ENCODE measurements at regions not wholly inside any gene's neighbourhood (a gene's known extent, or its start where the extent isn't known, plus 50 kb on each side); places are given as distances from the start of the nearest gene placed in this dataset.

DNA sequence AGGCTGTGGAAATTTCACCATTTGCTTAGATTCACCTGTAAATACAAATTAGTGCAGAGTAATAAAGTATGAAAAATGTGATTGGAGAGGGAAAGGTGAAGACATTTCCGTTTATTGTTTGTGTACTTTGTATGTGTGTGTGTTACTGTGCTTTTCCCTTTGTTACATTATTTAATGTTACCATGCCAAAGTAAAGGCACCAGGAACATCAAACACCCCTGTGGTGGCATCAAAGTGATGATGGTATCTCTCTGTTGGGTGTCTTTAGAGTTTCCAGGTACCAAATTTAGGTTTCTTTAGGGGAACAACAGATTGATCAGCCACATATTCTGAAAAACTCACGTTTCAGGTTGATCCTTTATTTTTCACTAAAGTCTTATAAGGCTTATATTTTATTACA lies 189.0 kb upstream of the FBXO33 start:
- no peak for TF ChIP-seq POLR2AphosphoS5 (IDR thresholded peaks at IDR 0.05)
- TF ChIP-seq POLR2A (IDR thresholded peaks at IDR 0.05), result no peak
- no peak for TF ChIP-seq CTCF (IDR thresholded peaks at IDR 0.05)
- TF ChIP-seq EP300 (IDR thresholded peaks at IDR 0.05), result no peak
- WGBS, 5 donors, result 59 to 68% (median 65%) methylated on average over 2 of the region's 2 CpGs

GRCh38 chr14:39617537-39617936 lies 185.3 kb upstream of the FBXO33 start:
- Histone ChIP-seq H3K27ac (no peak overlapping the region), H3K4me3 (no peak overlapping the region), H3K36me3 (no peaks in the 10 kb centered on the region), H3K27me3 (no peaks in the 10 kb centered on the region), H3K9me3 (peaks cover 0 to 13% (median 8%) of the 10 kb centered on the region in 4 donors), H3K4me1 (no peaks in the 10 kb centered on the region)
- TF ChIP-seq EP300 (IDR thresholded peaks at IDR 0.05), result no peak
- TF ChIP-seq CTCF (IDR thresholded peaks at IDR 0.05), result no peak
- no peak for TF ChIP-seq POLR2A (IDR thresholded peaks at IDR 0.05)
- intact Hi-C loops (cut with DNase I; ENCODE audit: low total_unique reads), result no loop called here
- 80 to 100% (median 88%) methylated on average over 1 of the region's 1 CpG for WGBS, 5 donors
- no peak for DNase-seq

More for the DNA sequence above, 189.0 kb upstream of the FBXO33 start:
- Histone ChIP-seq H3K9me3 (peaks cover 0 to 25% (median 11%) of the 10 kb centered on the region in 4 donors), H3K36me3 (no peaks in the 10 kb centered on the region), H3K27me3 (no peaks in the 10 kb centered on the region), H3K4me1 (no peaks in the 10 kb centered on the region), H3K27ac (no peak overlapping the region), H3K4me3 (no peak overlapping the region)
- intact Hi-C loops (cut with DNase I; ENCODE audit: low total_unique reads), result no loop called here
- peak in 1 of 2 donors; percentile 10 for DNase-seq

- TF ChIP-seq POLR2AphosphoS5 (IDR thresholded peaks at IDR 0.05), result no peak
- no peak for TF ChIP-seq EP300 (IDR thresholded peaks at IDR 0.05)
- TF ChIP-seq CTCF (IDR thresholded peaks at IDR 0.05), result no peak
- TF ChIP-seq POLR2A (IDR thresholded peaks at IDR 0.05), result no peak
- no peak for DNase-seq
- intact Hi-C loops (cut with DNase I; ENCODE audit: low total_unique reads), result no loop called here
- no peaks in the 10 kb centered on the region for H3K27me3 ChIP-seq
- H3K27ac ChIP-seq, result no peak overlapping the region
- WGBS, 5 donors, result 60 to 71% (median 62%) methylated on average over 2 of the region's 2 CpGs
- H3K9me3 ChIP-seq, result peaks cover 0 to 15% (median 3%) of the 10 kb centered on the region in 4 donors
- H3K4me1 ChIP-seq, result no peaks in the 10 kb centered on the region
- H3K36me3 ChIP-seq, result no peaks in the 10 kb centered on the region
- H3K4me3 ChIP-seq, result no peak overlapping the region
Measured at GRCh38 chr14:39615352-39615751, 183.1 kb upstream of the FBXO33 start.

DNA sequence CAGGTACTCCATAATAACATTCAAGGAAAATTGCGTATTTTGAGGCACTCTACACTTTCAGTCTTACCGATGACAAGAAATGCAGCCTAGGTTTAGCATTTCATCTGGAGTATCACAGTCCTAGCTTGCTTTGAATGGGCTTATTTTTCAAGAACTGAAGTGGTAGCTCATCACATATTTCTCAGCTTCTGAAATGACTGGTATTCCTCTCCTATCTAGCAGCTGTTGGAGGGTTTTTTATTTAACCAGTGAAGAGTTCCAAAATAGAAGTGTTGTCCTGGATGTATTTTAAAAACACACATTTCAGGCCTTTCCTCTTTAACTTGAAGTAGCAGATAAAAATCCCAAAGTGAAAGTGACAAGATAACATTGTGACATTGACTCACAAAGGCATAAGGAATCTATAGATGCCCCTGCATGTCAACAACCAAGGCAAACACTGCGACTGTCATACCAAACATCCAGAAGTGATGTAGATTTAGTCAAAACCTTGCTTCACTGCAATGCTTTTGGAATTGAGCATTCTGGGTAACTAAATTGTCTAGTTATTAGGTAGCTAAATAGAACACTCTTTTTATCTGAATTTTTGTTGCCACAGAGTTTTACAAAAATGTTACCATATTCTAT lies 182.2 kb upstream of the FBXO33 start:
- Histone ChIP-seq H3K4me1 (no peaks in the 10 kb centered on the region), H3K27ac (no peak overlapping the region), H3K27me3 (no peaks in the 10 kb centered on the region), H3K4me3 (no peak overlapping the region), H3K36me3 (no peaks in the 10 kb centered on the region), H3K9me3 (peaks cover 0 to 19% (median 3%) of the 10 kb centered on the region in 4 donors)
- DNase-seq, result no peak
- 58 to 85% (median 80%) methylated on average over 3 of the region's 3 CpGs for WGBS, 5 donors
- intact Hi-C loops (cut with DNase I; ENCODE audit: low total_unique reads), result no loop called here
- TF ChIP-seq POLR2A (IDR thresholded peaks at IDR 0.05), result no peak

GRCh38 chr14:39609119-39609518 lies 176.9 kb upstream of the FBXO33 start:
- DNase-seq, result no peak
- Histone ChIP-seq H3K9me3 (peaks cover 0 to 19% (median 3%) of the 10 kb centered on the region in 4 donors), H3K4me3 (no peak overlapping the region), H3K27ac (no peak overlapping the region), H3K27me3 (no peaks in the 10 kb centered on the region), H3K36me3 (no peaks in the 10 kb centered on the region), H3K4me1 (no peaks in the 10 kb centered on the region)
- intact Hi-C loops (cut with DNase I; ENCODE audit: low total_unique reads), result no loop called here
- TF ChIP-seq POLR2A (IDR thresholded peaks at IDR 0.05), result no peak
- TF ChIP-seq EP300 (IDR thresholded peaks at IDR 0.05), result no peak
- no peak for TF ChIP-seq POLR2AphosphoS5 (IDR thresholded peaks at IDR 0.05)
- no peak for TF ChIP-seq CTCF (IDR thresholded peaks at IDR 0.05)

All from stomach (tissue), 8 donors.